ENCODE measurements at regions not wholly inside any gene's neighbourhood (a gene's known extent, or its start where the extent isn't known, plus 50 kb on each side); places are given as distances from the start of the nearest gene placed in this dataset.

DNA sequence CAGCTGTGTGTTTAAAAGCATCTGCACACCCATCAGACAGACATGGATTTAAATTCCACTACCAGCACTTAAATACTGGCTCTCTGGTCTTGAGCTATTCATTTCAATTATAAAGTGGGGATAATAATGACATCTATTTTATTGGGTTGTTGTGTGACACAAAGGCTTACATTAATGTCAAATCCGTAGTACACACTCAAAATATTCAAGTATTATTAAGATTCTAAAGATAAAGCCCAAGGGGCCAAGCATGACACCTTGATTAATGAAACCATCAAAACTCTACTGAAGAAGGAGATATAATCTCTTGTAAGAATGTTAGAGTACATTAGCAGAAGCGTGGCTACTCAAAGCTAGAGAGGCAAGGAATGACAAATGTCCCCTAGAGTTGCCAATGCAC is 743.0 kb downstream of the KCTD16 start:
- no peaks in the 10 kb centered on the region for H3K9me1 ChIP-seq (ENCODE audit: control insufficient read depth, insufficient read depth, low read length)
- H2AFZ ChIP-seq (ENCODE audit: low read depth, low read length) = no peak overlapping the region
- intact Hi-C loops (cut with micrococcal nuclease) (no loop called here), in situ Hi-C loops (cut with MboI) (no loop called here)
- no peak overlapping the region for H3K27ac ChIP-seq (ENCODE audit: extremely low read depth, low read depth, low read length)
- no peaks in the 10 kb centered on the region for H3K36me3 ChIP-seq (ENCODE audit: control insufficient read depth, insufficient read depth, low read length)
- ChIA-PET CTCF (ENCODE audit: low intra/inter-chr PET ratio) (no interaction called here), POLR2A (no interaction called here)
- DNase-seq (ENCODE audit: extremely low read depth in 1 of 4, low spot score in 3 of 4) (no peak), ATAC-seq (no peak), FAIRE-seq (no peak)
- H3K4me1 ChIP-seq (replicated peaks in 1 of 2; ENCODE audit: control insufficient read depth in 2 of 2, insufficient read depth in 2 of 2, low read length in 2 of 2) = no peaks in the 10 kb centered on the region
- H3K79me2 ChIP-seq (ENCODE audit: control insufficient read depth, insufficient read depth, low read length) = no peaks in the 10 kb centered on the region
- H3K4me3 ChIP-seq = no peak overlapping the region
- BruUV-seq (replicated peaks) = no TSS peak
- H3K27me3 ChIP-seq (ENCODE audit: control insufficient read depth in 2 of 2, insufficient read depth in 2 of 2, low read length in 2 of 2) = no peaks in the 10 kb centered on the region
- H4K20me1 ChIP-seq (replicated peaks; ENCODE audit: control insufficient read depth, insufficient read depth, low read length) = no peaks in the 10 kb centered on the region
- H3K9ac ChIP-seq (ENCODE audit: insufficient read depth in 1 of 2, low read depth in 2 of 2, low read length in 2 of 2) = no peak overlapping the region
- no peaks in the 10 kb centered on the region for H3K9me3 ChIP-seq (replicated peaks; ENCODE audit: control insufficient read depth, insufficient read depth, low read depth, low read length)
- no peak overlapping the region for H3K4me2 ChIP-seq (ENCODE audit: insufficient read depth, low read length)
- WGBS (ENCODE audit: insufficient coverage, low coverage, missing lambda C conversion rate) = 0% methylated on average over 2 of the region's 2 CpGs
- TF ChIP-seq, protein P1, sequence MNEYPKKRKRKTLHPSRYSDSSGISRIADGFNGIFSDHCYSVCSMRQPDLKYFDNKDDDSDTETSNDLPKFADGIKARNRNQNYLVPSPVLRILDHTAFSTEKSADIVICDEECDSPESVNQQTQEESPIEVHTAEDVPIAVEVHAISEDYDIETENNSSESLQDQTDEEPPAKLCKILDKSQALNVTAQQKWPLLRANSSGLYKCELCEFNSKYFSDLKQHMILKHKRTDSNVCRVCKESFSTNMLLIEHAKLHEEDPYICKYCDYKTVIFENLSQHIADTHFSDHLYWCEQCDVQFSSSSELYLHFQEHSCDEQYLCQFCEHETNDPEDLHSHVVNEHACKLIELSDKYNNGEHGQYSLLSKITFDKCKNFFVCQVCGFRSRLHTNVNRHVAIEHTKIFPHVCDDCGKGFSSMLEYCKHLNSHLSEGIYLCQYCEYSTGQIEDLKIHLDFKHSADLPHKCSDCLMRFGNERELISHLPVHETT (CRISPR knock-in tag; conservative IDR thresholded peaks at IDR 0.05 in 1 of 2, IDR thresholded peaks at IDR 0.05 in 1 of 2) = no peak
- TF ChIP-seq PURB (CRISPR knock-in tag; IDR thresholded peaks at IDR 0.05; ENCODE audit: low read depth) (no peak), SRSF3 (IDR thresholded peaks at IDR 0.05; ENCODE audit: insufficient read depth, low read length) (no peak), ZBED1 (IDR thresholded peaks at IDR 0.05) (no peak), MCM5 (IDR thresholded peaks at IDR 0.05; ENCODE audit: low read depth) (no peak), YBX1 (IDR thresholded peaks at IDR 0.05) (no peak), BHLHE40 (IDR thresholded peaks at IDR 0.05; ENCODE audit: low read length) (no peak), SAFB2 (IDR thresholded peaks at IDR 0.05; ENCODE audit: borderline replicate concordance, low read depth, low read length, severe bottlenecking) (no peak), PHF8 (IDR thresholded peaks at IDR 0.05; ENCODE audit: borderline replicate concordance, low read length) (no peak), FOXK1 (CRISPR knock-in tag; IDR thresholded peaks at IDR 0.05; ENCODE audit: borderline replicate concordance) (no peak), NCOA1 (IDR thresholded peaks at IDR 0.05; ENCODE audit: low read depth) (no peak), RBM34 (IDR thresholded peaks at IDR 0.05; ENCODE audit: borderline replicate concordance, insufficient read depth, low read length) (no peak), CHD4 (IDR thresholded peaks at IDR 0.05; ENCODE audit: insufficient read depth, insufficient replicate concordance, low read depth, low read length, poor library complexity, severe bottlenecking) (no peak)
- TF ChIP-seq, protein P2, sequence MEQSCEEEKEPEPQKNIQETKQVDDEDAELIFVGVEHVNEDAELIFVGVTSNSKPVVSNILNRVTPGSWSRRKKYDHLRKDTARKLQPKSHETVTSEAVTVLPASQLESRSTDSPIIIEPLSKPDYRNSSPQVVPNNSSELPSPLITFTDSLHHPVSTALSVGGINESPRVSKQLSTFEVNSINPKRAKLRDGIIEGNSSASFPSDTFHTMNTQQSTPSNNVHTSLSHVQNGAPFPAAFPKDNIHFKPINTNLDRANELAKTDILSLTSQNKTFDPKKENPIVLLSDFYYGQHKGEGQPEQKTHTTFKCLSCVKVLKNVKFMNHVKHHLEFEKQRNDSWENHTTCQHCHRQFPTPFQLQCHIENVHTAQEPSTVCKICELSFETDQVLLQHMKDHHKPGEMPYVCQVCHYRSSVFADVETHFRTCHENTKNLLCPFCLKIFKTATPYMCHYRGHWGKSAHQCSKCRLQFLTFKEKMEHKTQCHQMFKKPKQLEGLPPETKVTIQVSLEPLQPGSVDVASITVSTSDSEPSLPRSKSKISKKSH (CRISPR knock-in tag; IDR thresholded peaks at IDR 0.05) = no peak
- TF ChIP-seq, protein P3, sequence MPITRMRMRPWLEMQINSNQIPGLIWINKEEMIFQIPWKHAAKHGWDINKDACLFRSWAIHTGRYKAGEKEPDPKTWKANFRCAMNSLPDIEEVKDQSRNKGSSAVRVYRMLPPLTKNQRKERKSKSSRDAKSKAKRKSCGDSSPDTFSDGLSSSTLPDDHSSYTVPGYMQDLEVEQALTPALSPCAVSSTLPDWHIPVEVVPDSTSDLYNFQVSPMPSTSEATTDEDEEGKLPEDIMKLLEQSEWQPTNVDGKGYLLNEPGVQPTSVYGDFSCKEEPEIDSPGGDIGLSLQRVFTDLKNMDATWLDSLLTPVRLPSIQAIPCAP (CRISPR knock-in tag; IDR thresholded peaks at IDR 0.05; ENCODE audit: borderline replicate concordance) = no peak
- TF ChIP-seq, protein P4, sequence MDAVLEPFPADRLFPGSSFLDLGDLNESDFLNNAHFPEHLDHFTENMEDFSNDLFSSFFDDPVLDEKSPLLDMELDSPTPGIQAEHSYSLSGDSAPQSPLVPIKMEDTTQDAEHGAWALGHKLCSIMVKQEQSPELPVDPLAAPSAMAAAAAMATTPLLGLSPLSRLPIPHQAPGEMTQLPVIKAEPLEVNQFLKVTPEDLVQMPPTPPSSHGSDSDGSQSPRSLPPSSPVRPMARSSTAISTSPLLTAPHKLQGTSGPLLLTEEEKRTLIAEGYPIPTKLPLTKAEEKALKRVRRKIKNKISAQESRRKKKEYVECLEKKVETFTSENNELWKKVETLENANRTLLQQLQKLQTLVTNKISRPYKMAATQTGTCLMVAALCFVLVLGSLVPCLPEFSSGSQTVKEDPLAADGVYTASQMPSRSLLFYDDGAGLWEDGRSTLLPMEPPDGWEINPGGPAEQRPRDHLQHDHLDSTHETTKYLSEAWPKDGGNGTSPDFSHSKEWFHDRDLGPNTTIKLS (IDR thresholded peaks at IDR 0.05; ENCODE audit: borderline replicate concordance, low read depth) = no peak

All from K562 (cell line).